Nephron progenitor cell (in vitro differentiated cells): ENCODE measurements at regions not wholly inside any gene's neighbourhood (a gene's known extent, or its start where the extent isn't known, plus 50 kb on each side); places are given as distances from the start of the nearest gene placed in this dataset.
A peak's percentile ranks its signal among the peaks of the same experiment; 100 is the strongest.

Experiments
- DNase-seq: peaks from one replicate; pipeline ENCODE4 v3.0.0; 2021
- H3K27ac Mint-ChIP-seq: 2 replicates; pipeline ENCODE4 v1.8.0; 2021; ENCODE audit warnings: mild to moderate bottlenecking, moderate library complexity, mixed read lengths
- H3K27me3 Mint-ChIP-seq: 2 replicates; pipeline ENCODE4 v1.8.0; 2021; ENCODE audit warnings: mild to moderate bottlenecking, low read depth, mixed read lengths; ENCODE audit not compliant: poor library complexity
- H3K36me3 Mint-ChIP-seq: 2 replicates; pipeline ENCODE4 v1.8.0; 2021; ENCODE audit warnings: low read depth, mixed read lengths
- H3K4me1 Mint-ChIP-seq: 2 replicates; pipeline ENCODE4 v1.8.0; 2021; ENCODE audit warnings: mixed read lengths
- H3K4me3 Mint-ChIP-seq: 2 replicates; pipeline ENCODE4 v1.8.0; 2021; ENCODE audit warnings: mild to moderate bottlenecking, moderate library complexity, mixed read lengths
- H3K9me3 Mint-ChIP-seq: 2 replicates; pipeline ENCODE4 v1.8.0; 2021; ENCODE audit warnings: mild to moderate bottlenecking, moderate library complexity, mixed read lengths
- CTCF ChIP-seq: fragments of 200-600 bp; sonication (generic); IDR thresholded peaks from 2 replicates; pipeline ENCODE4 v1.5.0; 2021; ENCODE audit warnings: antibody characterized with exemption

GRCh38 chr2:234763002-234763873, 188.6 kb upstream of the SH3BP4 start:
- Mint-ChIP-seq H3K9me3 (peaks cover 21% of the 10 kb centered on the region), H3K36me3 (no peaks in the 10 kb centered on the region), H3K27me3 (peaks cover 9% of the 10 kb centered on the region), H3K4me3 (no peak overlapping the region), H3K27ac (no peak overlapping the region), H3K4me1 (peaks cover 20% of the 10 kb centered on the region)
- DNase-seq: no peak
- no peak for TF ChIP-seq CTCF

- no peak overlapping the region for H3K4me3 Mint-ChIP-seq
- no peak for DNase-seq
- H3K9me3 Mint-ChIP-seq: peaks cover 26% of the 10 kb centered on the region
- H3K4me1 Mint-ChIP-seq: peaks cover 20% of the 10 kb centered on the region
- H3K27me3 Mint-ChIP-seq: peaks cover 9% of the 10 kb centered on the region
- no peak for TF ChIP-seq CTCF
- H3K27ac Mint-ChIP-seq: no peak overlapping the region
- H3K36me3 Mint-ChIP-seq: no peaks in the 10 kb centered on the region
Measured at GRCh38 chr2:234761910-234762309, 189.9 kb upstream of the SH3BP4 start.

- Mint-ChIP-seq H3K27me3 (no peaks in the 10 kb centered on the region), H3K9me3 (peaks cover 23% of the 10 kb centered on the region), H3K4me1 (peaks cover 14% of the 10 kb centered on the region), H3K27ac (peak overlapping the region; percentile 18), H3K4me3 (no peak overlapping the region), H3K36me3 (no peaks in the 10 kb centered on the region)
- DNase-seq: no peak
- TF ChIP-seq CTCF: no peak
Measured at GRCh38 chr2:234754126-234754525, 197.7 kb upstream of the SH3BP4 start.

GRCh38 chr2:234753701-234754100, 198.1 kb upstream of the SH3BP4 start:
- Mint-ChIP-seq H3K27me3 (no peaks in the 10 kb centered on the region), H3K27ac (no peak overlapping the region)
- DNase-seq: no peak

GRCh38 chr2:234752966-234753365, 198.9 kb upstream of the SH3BP4 start:
- Mint-ChIP-seq H3K4me3 (no peak overlapping the region), H3K9me3 (peaks cover 26% of the 10 kb centered on the region), H3K4me1 (peaks cover 14% of the 10 kb centered on the region), H3K27ac (peak overlapping the region; percentile 22), H3K27me3 (no peaks in the 10 kb centered on the region), H3K36me3 (peaks cover 2% of the 10 kb centered on the region)
- TF ChIP-seq CTCF: no peak
- no peak for DNase-seq

More at GRCh38 chr2:234753701-234754100, 198.1 kb upstream of the SH3BP4 start:
- Mint-ChIP-seq H3K4me3 (no peak overlapping the region), H3K36me3 (no peaks in the 10 kb centered on the region), H3K4me1 (peaks cover 14% of the 10 kb centered on the region), H3K9me3 (peaks cover 23% of the 10 kb centered on the region)
- no peak for TF ChIP-seq CTCF
